Stimulated activated CD4-positive, alpha-beta T cell treated with anti-CD3 and anti-CD28 coated beads, Interleukin-1b, Interleukin-23, amount 100 ng/mL, for 1 hour (primary cell): ENCODE measurements at regions not wholly inside any gene's neighbourhood (a gene's known extent, or its start where the extent isn't known, plus 50 kb on each side); places are given as distances from the start of the nearest gene placed in this dataset.

Experiments
- DNase-seq, 2 donors: peaks; one replicate each; pipeline ENCODE4 v3.0.0-alpha.2; 2020; ENCODE audit warnings: low read depth in 2 of 2

- DNase-seq = no peak
These were observed 82.1 kb downstream of the PDGFA start for GRCh38 chr7:437329-438251.

DNA sequence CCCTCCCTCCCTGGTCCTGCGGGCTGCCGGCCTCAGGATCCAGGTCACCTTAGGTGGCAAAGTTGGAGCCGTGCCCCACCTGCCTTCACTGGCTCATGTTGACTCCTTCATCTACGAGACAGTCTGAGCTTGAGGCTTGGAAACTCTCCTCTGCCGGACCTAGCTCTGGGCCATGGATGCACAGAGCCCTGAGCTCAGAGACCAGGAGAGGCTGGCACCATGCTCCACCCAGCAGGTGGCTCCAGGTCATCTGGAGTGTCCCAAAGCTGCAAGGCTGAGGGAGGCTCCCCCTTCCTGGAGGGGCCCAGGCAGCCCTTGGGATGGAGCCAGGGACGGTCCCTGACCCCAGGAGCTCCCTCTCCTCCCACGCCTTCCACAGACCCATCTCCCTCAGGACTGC, 81.3 kb downstream of the PDGFA start:
- DNase-seq = no peak

DNA sequence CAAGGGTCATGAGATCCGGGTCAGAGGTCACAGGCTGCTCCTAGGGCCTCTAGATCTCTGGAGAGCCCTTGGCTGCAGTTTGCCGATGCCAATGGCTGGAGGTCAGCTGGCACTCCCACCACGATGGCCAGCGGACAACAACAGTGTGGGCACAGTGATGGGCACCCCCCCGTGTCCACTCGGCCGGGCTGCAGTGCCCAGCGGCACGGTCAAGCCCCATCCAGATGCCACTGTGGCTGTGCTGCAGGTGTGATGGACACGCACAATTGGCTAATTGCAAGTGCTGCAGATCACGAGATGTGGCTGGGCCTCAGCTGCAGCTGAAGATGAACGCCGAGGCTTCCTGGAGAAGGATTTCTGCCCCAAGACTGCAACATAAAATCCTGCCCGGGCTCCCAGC, 80.7 kb downstream of the PDGFA start:
- no peak for DNase-seq

DNA sequence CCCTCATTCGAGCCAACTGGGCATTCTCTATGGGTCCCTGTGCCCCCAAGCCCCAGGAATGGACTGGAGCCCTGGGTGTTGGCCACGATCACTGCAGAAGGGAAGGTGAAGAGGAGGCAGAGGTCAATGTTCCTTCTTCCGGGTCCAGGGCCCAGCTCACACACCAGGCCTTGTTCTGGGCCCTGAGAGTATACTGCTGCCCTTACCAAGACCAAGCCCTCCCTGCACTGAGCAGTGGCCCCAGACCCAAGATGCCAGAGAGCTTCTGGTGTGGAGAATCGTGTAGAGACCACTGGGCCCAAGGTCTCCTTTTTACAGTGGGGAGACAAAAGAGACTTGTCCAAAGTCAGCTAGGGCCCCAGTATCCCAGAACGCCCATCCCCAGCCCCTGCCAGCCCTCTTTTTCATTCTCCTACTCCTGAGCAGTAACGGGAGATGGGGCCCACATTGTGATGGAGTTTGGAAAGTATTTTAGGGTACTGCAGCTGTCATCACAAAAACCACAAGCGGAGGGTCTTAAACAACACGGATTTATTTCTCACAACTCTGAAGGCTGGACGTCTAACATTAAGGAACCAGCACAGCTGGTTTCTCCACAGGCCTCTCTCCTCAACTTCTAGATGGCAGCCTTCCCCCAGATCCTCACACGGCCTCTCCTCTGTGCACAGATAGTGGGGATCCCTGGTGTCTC, 79.4 kb downstream of the PDGFA start:
- DNase-seq = no peak

GRCh38 chr7:441684-442421, 77.8 kb downstream of the PDGFA start:
- no peak for DNase-seq

GRCh38 chr7:442457-442856, 77.2 kb downstream of the PDGFA start:
- no peak for DNase-seq

DNA sequence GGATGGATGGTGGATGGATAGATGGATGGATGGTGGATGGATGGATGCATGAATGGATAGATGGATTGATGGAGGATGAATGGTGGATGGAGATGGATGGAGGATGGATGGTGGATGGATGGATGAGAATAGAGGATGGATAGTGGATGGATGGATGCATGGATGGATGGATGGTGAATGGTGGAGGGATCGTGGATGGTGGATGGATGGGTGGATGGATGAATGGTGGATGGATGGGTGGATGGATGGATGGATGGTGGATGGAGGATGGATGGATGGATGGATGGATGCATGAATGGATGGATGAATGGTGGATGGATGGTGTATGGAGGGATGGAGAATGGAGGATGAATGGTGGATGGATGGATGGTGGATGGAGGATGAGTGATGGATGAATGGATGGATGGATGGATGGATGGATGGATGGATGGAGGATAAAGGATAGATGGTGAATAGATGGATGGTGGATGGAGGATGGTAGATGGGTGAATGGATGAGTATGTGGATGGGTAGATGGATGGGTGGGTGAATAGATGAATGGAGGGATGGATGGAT, 76.3 kb downstream of the PDGFA start:
- no peak for DNase-seq

GRCh38 chr7:444606-445005, 75.0 kb downstream of the PDGFA start:
- no peak for DNase-seq

GRCh38 chr7:445020-445419, 74.6 kb downstream of the PDGFA start:
- DNase-seq = no peak

GRCh38 chr7:445563-446288, 73.9 kb downstream of the PDGFA start:
- no peak for DNase-seq

GRCh38 chr7:446289-446935, 73.2 kb downstream of the PDGFA start:
- DNase-seq = no peak
